ENCODE measurements at regions not wholly inside any gene's neighbourhood (a gene's known extent, or its start where the extent isn't known, plus 50 kb on each side); places are given as distances from the start of the nearest gene placed in this dataset.

GRCh38 chr11:116243991-116244390, 528.8 kb downstream of the BUD13 start:
- TF ChIP-seq CTCF (IDR thresholded peaks at IDR 0.05): no peak

GRCh38 chr11:116242006-116242405, 530.8 kb downstream of the BUD13 start:
- TF ChIP-seq CTCF (IDR thresholded peaks at IDR 0.05): no peak

GRCh38 chr11:116240710-116241109, 532.1 kb downstream of the BUD13 start:
- no peak for TF ChIP-seq CTCF (IDR thresholded peaks at IDR 0.05)

GRCh38 chr11:116239247-116239646, 533.5 kb downstream of the BUD13 start:
- TF ChIP-seq CTCF (IDR thresholded peaks at IDR 0.05): no peak

GRCh38 chr11:116234989-116235568, 537.7 kb downstream of the BUD13 start:
- no peak for TF ChIP-seq CTCF (IDR thresholded peaks at IDR 0.05)

- no peak for TF ChIP-seq CTCF (IDR thresholded peaks at IDR 0.05)
These were observed 539.2 kb downstream of the BUD13 start for GRCh38 chr11:116233561-116233960.

- TF ChIP-seq CTCF (IDR thresholded peaks at IDR 0.05): no peak
These were observed 540.4 kb downstream of the BUD13 start for GRCh38 chr11:116232364-116232828.

GRCh38 chr11:116231543-116231942, 541.2 kb downstream of the BUD13 start:
- TF ChIP-seq CTCF (IDR thresholded peaks at IDR 0.05): no peak

Data from LNCAP (cell line).